ENCODE measurements at regions not wholly inside any gene's neighbourhood (a gene's known extent, or its start where the extent isn't known, plus 50 kb on each side); places are given as distances from the start of the nearest gene placed in this dataset.

DNA sequence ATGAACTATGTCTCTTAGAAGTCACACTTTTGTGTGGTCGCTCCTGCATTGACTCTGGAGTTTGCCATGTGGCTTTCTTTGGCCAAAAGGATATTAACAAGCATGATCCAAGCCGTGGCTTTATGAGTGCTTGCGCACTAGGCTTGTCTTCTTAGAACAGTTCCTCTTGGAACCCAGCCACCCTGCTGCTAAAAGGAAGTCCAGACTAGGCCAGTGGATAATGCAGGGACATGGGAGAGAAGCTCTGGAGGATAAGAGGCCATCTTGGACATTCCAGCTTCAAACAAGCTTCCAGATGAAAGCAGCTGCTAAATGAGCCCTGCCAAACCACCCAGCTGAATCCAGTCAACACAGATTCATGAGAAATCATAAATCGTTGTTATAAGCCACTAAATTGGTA, 346.4 kb downstream of the CDC5L start:
- Histone ChIP-seq H3K27me3 (no peaks in the 10 kb centered on the region), H3K4me1 (peaks cover 0 to 4% of the 10 kb centered on the region in 2 donors), H3K4me3 (no peak overlapping the region), H3K27ac (no peak overlapping the region), H3K36me3 (no peaks in the 10 kb centered on the region), H3K9me3 (no peaks in the 10 kb centered on the region)
- peak in 2 of 4 donors; percentile 45 for DNase-seq
- ATAC-seq = peak; percentile 61
- TF ChIP-seq, protein P1, sequence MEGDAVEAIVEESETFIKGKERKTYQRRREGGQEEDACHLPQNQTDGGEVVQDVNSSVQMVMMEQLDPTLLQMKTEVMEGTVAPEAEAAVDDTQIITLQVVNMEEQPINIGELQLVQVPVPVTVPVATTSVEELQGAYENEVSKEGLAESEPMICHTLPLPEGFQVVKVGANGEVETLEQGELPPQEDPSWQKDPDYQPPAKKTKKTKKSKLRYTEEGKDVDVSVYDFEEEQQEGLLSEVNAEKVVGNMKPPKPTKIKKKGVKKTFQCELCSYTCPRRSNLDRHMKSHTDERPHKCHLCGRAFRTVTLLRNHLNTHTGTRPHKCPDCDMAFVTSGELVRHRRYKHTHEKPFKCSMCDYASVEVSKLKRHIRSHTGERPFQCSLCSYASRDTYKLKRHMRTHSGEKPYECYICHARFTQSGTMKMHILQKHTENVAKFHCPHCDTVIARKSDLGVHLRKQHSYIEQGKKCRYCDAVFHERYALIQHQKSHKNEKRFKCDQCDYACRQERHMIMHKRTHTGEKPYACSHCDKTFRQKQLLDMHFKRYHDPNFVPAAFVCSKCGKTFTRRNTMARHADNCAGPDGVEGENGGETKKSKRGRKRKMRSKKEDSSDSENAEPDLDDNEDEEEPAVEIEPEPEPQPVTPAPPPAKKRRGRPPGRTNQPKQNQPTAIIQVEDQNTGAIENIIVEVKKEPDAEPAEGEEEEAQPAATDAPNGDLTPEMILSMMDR (IDR thresholded peaks at IDR 0.05) = no peak
- intact Hi-C loops (cut with DNase I) = no loop called here

DNA sequence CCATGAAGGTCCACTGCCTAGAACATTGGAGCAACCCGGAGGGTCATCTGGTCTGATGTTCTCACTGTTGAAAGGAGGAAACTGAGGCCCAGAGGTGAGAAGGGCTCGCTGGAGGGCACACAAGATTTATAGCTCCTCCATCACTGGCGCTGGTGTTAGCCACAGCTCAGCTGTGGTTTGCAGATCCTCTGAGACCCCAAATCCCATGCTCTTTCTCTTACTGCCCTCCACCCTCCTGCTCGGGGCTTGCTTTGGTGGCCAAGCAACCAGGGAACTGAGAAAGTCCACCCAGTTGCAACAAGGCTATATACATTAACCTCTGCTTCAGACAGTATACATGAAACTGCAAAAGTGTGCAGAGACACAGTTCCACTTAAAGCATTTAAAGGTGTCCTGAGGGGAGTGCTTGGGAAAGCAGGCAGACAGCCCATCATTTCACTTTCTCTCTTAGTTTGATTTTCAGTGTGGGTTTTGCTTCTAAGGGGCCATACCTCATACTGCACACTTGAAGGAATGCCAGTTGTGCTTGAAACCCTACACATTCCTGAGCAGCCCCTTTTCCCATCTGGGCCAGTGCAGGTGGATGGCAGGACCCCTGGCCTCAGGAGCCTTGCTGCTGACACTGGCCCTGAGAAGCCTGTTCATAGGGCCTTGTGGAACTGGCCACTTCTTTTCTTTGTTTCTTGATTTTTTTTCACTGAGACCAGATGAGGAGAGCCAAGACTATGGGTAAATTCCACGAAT, 347.6 kb downstream of the CDC5L start:
- ATAC-seq (no peak), DNase-seq (no peak)
- H3K27me3 ChIP-seq = no peaks in the 10 kb centered on the region
- no peak overlapping the region for H3K27ac ChIP-seq
- no peak overlapping the region for H3K4me3 ChIP-seq
- H3K4me1 ChIP-seq = peaks cover 0 to 4% of the 10 kb centered on the region in 2 donors
- no peaks in the 10 kb centered on the region for H3K9me3 ChIP-seq
- intact Hi-C loops (cut with DNase I) = no loop called here
- TF ChIP-seq, protein P1 (IDR thresholded peaks at IDR 0.05) = no peak
- no peaks in the 10 kb centered on the region for H3K36me3 ChIP-seq

DNA sequence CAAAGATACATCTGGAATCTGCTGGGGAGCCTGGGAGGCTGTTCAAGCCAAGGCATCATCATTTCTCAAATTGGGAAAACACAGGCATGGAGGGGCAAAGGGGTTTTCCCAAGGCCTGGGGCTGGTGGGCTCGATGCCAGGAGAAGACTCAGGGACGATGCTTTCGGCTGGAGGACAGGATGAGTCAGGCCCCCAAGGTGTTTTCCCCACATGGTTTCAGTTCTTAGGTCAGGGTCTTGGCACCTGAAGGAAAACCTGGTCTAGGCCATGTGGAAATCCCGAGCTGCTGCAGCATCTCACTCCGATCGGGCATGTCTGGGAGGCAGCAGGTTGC, 348.1 kb downstream of the CDC5L start:
- ATAC-seq (no peak), DNase-seq (no peak)
- Histone ChIP-seq H3K9me3 (no peaks in the 10 kb centered on the region), H3K4me3 (no peak overlapping the region), H3K27me3 (no peaks in the 10 kb centered on the region), H3K36me3 (no peaks in the 10 kb centered on the region), H3K27ac (no peak overlapping the region), H3K4me1 (peaks cover 0 to 4% of the 10 kb centered on the region in 2 donors)
- TF ChIP-seq, protein P1 (IDR thresholded peaks at IDR 0.05) = no peak
- intact Hi-C loops (cut with DNase I) = no loop called here

DNA sequence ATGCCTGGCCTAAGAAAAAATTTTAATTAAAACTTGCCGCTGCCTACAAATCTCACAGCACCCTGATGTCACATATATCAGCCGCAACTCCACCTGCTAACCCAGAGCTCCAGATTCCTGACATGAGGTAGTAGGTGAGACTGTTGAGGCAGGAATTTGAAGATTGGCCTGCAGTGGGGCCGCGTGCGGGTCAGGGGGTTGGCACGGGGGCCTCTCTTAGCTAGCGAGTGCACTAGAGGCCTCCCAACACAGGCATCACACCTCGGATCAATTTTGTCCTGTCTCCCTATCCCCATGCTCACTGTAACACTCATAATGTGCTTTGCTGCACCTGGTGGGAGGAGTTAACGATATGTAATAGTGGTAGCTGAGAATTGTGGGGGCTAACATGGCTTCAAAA, 349.8 kb downstream of the CDC5L start:
- DNase-seq = no peak
- no peaks in the 10 kb centered on the region for H3K27me3 ChIP-seq
- TF ChIP-seq, protein P1 (IDR thresholded peaks at IDR 0.05) = no peak
- H3K36me3 ChIP-seq = no peaks in the 10 kb centered on the region
- peaks cover 0 to 4% of the 10 kb centered on the region in 2 donors for H3K4me1 ChIP-seq
- no peak for ATAC-seq
- intact Hi-C loops (cut with DNase I) = no loop called here
- no peaks in the 10 kb centered on the region for H3K9me3 ChIP-seq
- H3K4me3 ChIP-seq = no peak overlapping the region
- H3K27ac ChIP-seq = no peak overlapping the region

DNA sequence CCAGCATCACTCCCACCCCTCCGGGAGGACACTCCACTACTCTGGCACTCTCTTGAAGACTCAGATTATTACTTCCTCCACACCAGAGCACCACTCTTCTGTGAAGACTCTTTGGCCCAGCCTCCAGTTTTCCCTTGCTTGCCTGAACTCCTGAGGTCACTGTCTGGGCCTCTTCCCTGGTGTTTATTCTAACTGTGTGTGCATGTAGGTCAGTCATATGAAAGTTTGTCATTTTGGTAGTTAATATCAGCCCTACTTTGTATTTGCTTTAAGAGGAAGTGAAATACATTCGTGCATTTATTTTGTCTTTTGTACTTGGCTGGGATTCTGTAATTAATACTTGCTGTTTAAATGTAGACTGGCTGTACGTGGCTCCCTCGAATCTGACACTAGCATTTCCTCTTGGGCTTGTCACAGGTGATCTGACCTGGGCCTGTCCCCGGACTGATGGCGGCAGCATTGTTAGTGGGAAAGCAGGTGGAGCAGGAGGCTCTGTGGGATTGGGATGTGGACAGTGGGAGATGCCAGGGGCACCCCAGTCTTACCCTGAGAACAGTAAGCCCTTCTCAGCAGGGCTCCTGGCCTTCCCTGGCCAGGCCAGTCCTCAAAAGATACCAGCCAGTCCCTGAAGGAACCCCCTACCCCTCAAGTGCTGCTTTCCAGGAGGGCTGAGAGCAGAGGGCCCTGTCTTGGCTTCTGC, 350.5 kb downstream of the CDC5L start:
- intact Hi-C loops (cut with DNase I) = no loop called here
- no peak overlapping the region for H3K4me3 ChIP-seq
- no peak for ATAC-seq
- H3K4me1 ChIP-seq = peaks cover 0 to 4% of the 10 kb centered on the region in 2 donors
- no peaks in the 10 kb centered on the region for H3K9me3 ChIP-seq
- no peaks in the 10 kb centered on the region for H3K36me3 ChIP-seq
- DNase-seq = no peak
- H3K27ac ChIP-seq = no peak overlapping the region
- no peaks in the 10 kb centered on the region for H3K27me3 ChIP-seq
- TF ChIP-seq, protein P1 (IDR thresholded peaks at IDR 0.05) = no peak
